HL-60 (cell line): ENCODE measurements at regions not wholly inside any gene's neighbourhood (a gene's known extent, or its start where the extent isn't known, plus 50 kb on each side); places are given as distances from the start of the nearest gene placed in this dataset.
"Not testable (repeated sequence)": the region's sequence is repeated elsewhere in the genome, so short reads cannot be mapped to it uniquely, and the experiment has no call there.

Experiments
- GABPA ChIP-seq: IDR thresholded peaks from 2 replicates; pipeline ENCODE4 v1.6.1; 2012; ENCODE audit warnings: low read depth
- POLR2AphosphoS5 ChIP-seq: IDR thresholded peaks from 2 replicates; pipeline ENCODE4 v1.6.1; 2012; ENCODE audit warnings: low read depth
- REST ChIP-seq: IDR thresholded peaks from 2 replicates; pipeline ENCODE4 v1.6.1; 2012; ENCODE audit warnings: low read depth; ENCODE audit not compliant: insufficient replicate concordance
- TF ChIP-seq, protein P1 (sequence below): IDR thresholded peaks from one replicate; pipeline ENCODE4 v1.5.1; 2011; ENCODE audit warnings: low read length, control low read depth, inconsistent platforms; ENCODE audit not compliant: insufficient read depth

DNA sequence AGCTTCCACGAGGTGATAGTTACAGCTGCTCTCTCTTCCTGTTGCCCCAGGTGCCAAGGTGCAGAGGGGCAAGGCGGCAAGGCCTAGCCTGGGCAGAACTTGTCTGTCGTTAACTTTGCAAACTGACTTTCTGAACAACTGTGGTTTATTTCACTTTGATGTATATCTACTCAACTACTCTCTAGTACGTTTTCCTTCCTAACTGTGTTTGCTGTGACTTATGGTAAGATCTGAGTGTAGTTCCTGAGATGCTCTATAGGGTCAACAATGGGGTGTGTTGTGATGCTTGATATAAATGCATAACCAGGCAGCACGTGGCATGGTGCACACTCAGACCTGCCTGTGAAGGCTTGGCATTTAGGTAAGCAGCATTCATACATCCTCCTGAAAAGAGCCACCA, 77.1 kb downstream of the TRIM43 start:
- TF ChIP-seq, protein P1, sequence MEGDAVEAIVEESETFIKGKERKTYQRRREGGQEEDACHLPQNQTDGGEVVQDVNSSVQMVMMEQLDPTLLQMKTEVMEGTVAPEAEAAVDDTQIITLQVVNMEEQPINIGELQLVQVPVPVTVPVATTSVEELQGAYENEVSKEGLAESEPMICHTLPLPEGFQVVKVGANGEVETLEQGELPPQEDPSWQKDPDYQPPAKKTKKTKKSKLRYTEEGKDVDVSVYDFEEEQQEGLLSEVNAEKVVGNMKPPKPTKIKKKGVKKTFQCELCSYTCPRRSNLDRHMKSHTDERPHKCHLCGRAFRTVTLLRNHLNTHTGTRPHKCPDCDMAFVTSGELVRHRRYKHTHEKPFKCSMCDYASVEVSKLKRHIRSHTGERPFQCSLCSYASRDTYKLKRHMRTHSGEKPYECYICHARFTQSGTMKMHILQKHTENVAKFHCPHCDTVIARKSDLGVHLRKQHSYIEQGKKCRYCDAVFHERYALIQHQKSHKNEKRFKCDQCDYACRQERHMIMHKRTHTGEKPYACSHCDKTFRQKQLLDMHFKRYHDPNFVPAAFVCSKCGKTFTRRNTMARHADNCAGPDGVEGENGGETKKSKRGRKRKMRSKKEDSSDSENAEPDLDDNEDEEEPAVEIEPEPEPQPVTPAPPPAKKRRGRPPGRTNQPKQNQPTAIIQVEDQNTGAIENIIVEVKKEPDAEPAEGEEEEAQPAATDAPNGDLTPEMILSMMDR = not testable (repeated sequence)
- not testable (repeated sequence) for TF ChIP-seq REST, POLR2AphosphoS5, GABPA
